Activated CD4-positive, alpha-beta T cell treated with anti-CD3 and anti-CD28 coated beads, Interleukin-2, amount 10 ng/mL, durations not matched to agents 7 days and 5 days (primary cell): ENCODE measurements at regions not wholly inside any gene's neighbourhood (a gene's known extent, or its start where the extent isn't known, plus 50 kb on each side); places are given as distances from the start of the nearest gene placed in this dataset.

Source experiments
- CTCF ChIA-PET: fragments of 350-600 bp; sonication (Branson Sonifier 250); formaldehyde crosslinking; loops from one replicate; lab custom pipeline; 2021; ENCODE audit warnings: antibody characterized with exemption; lab: Charles Lee
- POLR2A ChIA-PET: fragments of 350-600 bp; sonication (Branson Sonifier 250); formaldehyde crosslinking; loops from one replicate; lab custom pipeline; 2021; ENCODE audit warnings: antibody characterized with exemption; lab: Charles Lee
- DNase-seq: peaks from one replicate; pipeline ENCODE4 v3.0.0-alpha.2; 2020
- H3K27ac Mint-ChIP-seq: one replicate; pipeline ENCODE4 v1.8.0; 2021; ENCODE audit warnings: mild to moderate bottlenecking, moderate library complexity, mixed read lengths
- H3K27me3 Mint-ChIP-seq: one replicate; pipeline ENCODE4 v1.8.0; 2021; ENCODE audit warnings: mixed read lengths
- H3K36me3 Mint-ChIP-seq: one replicate; pipeline ENCODE4 v1.8.0; 2021; ENCODE audit warnings: low read depth, mixed read lengths
- H3K4me1 Mint-ChIP-seq: one replicate; pipeline ENCODE4 v1.8.0; 2021; ENCODE audit warnings: mixed read lengths
- H3K4me3 Mint-ChIP-seq: one replicate; pipeline ENCODE4 v1.8.0; 2021; ENCODE audit warnings: mild to moderate bottlenecking, moderate library complexity, mixed read lengths
- H3K9me3 Mint-ChIP-seq: one replicate; pipeline ENCODE4 v1.8.0; 2021; ENCODE audit warnings: mixed read lengths

- CTCF ChIA-PET, result no interaction called here
- peaks cover 10% of the 10 kb centered on the region for H3K36me3 Mint-ChIP-seq
- DNase-seq, result no peak
- no peaks in the 10 kb centered on the region for H3K27me3 Mint-ChIP-seq
- peaks cover 31% of the 10 kb centered on the region for H3K4me1 Mint-ChIP-seq
- no peak overlapping the region for H3K4me3 Mint-ChIP-seq
- peaks cover 13% of the 10 kb centered on the region for H3K9me3 Mint-ChIP-seq
- POLR2A ChIA-PET, result no interaction called here
- no peak overlapping the region for H3K27ac Mint-ChIP-seq
Measured at GRCh38 chr17:17420082-17420481, 56.7 kb upstream of the MED9 start.

DNA sequence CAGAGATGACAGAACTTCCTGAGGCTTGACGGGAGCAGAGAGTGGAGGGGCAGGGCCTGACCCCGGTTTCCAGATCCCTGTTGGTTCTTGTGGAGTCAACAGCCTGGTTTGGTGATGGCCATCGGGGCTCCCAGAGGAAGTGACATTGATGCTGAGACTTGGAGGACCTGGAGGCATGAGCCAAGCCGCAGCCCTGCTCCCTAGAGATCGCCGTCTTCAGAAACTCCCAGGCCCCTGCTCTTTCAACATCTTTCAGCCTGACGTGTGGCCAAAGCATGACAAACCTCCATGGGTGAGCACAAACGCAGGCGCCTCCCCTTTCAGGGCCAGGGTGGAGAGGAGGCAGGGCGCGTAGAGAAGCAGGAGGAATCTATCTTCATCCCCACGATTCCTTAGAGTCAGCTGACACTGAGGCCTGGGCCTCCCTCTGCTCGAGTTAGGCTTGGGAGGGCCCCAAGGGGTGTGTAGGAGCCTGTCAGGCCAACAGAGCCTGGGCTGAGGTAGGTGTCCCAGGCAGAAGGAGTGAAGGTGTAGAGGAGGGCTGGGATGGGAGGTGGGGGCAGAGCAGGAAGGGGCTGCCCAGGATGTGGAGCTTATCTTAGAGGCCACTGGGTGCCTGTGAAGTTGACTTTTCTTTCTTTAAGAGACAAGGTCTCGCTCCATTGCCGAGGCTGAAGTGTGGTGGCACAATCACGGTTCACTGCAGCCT lies 56.1 kb upstream of the MED9 start:
- ChIA-PET CTCF (no interaction called here), POLR2A (no interaction called here)
- no peak overlapping the region for H3K27ac Mint-ChIP-seq

DNA sequence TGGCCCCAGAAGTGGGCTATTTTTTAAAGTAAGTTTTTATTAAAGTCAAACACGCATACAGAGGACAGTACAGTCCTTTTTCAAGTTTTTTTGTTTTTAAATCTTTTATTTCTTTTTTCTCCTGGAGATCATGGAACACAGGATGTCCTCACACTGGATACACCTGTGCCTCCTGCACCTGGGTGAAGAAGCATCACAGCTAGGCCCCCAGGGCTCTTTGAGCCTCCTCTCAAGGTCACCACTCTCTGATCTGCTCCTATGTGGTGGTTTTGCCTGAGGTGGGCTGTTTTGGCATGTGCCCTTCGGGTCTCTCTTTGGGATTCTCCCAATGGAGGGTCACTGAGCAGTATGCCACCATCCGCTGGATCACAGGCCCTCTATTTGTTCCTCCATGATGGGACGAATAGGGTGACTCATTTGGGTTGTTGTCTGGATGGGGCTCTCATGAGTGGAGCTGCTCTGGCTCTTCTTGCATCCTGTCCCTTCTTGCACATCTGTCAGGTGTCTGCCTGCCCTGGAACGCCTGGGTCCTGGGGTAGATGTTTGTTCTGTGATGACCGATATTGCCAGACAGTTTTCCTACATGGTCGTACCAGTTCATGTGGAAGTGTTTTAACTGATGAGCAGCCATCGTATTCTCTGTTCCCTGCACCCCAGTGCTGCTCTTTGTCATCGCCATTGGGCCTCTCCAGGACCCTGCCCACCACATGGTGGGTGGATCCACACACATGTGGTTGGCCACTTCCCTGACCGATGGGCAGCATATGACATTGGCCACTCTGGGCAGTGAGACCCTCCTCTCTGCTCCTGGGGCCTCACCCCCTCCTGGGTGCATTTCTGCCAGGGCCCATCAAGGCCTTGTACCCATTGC lies 55.2 kb upstream of the MED9 start:
- POLR2A ChIA-PET, result no interaction called here
- H3K4me1 Mint-ChIP-seq, result peaks cover 19% of the 10 kb centered on the region
- CTCF ChIA-PET, result no interaction called here
- peaks cover 3% of the 10 kb centered on the region for H3K36me3 Mint-ChIP-seq
- no peak overlapping the region for H3K27ac Mint-ChIP-seq
- peaks cover 7% of the 10 kb centered on the region for H3K9me3 Mint-ChIP-seq
- no peaks in the 10 kb centered on the region for H3K27me3 Mint-ChIP-seq
- DNase-seq, result no peak
- no peak overlapping the region for H3K4me3 Mint-ChIP-seq

More for the DNA sequence above, 56.1 kb upstream of the MED9 start:
- Mint-ChIP-seq H3K36me3 (peaks cover 8% of the 10 kb centered on the region), H3K9me3 (peaks cover 13% of the 10 kb centered on the region), H3K4me1 (peaks cover 27% of the 10 kb centered on the region), H3K4me3 (no peak overlapping the region), H3K27me3 (no peaks in the 10 kb centered on the region)
- DNase-seq, result no peak

GRCh38 chr17:17422217-17422610 lies 54.6 kb upstream of the MED9 start:
- no peak overlapping the region for H3K4me3 Mint-ChIP-seq
- CTCF ChIA-PET, result interaction anchor here (1.0 kb wide), 1 partner anchor 16 kb away, joined by 3 read pairs; no protein-coding TSS in a partner anchor
- no peak for DNase-seq
- H3K36me3 Mint-ChIP-seq, result no peaks in the 10 kb centered on the region
- POLR2A ChIA-PET, result no interaction called here
- no peak overlapping the region for H3K27ac Mint-ChIP-seq
- peaks cover 8% of the 10 kb centered on the region for H3K9me3 Mint-ChIP-seq
- H3K4me1 Mint-ChIP-seq, result peaks cover 12% of the 10 kb centered on the region
- H3K27me3 Mint-ChIP-seq, result no peaks in the 10 kb centered on the region

- Mint-ChIP-seq H3K9me3 (peaks cover 8% of the 10 kb centered on the region), H3K4me3 (no peak overlapping the region), H3K36me3 (no peaks in the 10 kb centered on the region), H3K27ac (no peak overlapping the region), H3K27me3 (no peaks in the 10 kb centered on the region), H3K4me1 (peaks cover 8% of the 10 kb centered on the region)
- ChIA-PET POLR2A (no interaction called here), CTCF (interaction anchor here (1.0 kb wide), 1 partner anchor 16 kb away, joined by 3 read pairs; no protein-coding TSS in a partner anchor)
- DNase-seq, result no peak
Measured at GRCh38 chr17:17422641-17423040, 54.2 kb upstream of the MED9 start.

GRCh38 chr17:17423656-17424055 lies 53.1 kb upstream of the MED9 start:
- ChIA-PET POLR2A (no interaction called here), CTCF (interaction anchor here (1.1 kb wide), 1 partner anchor 11 kb away, joined by 5 read pairs; no protein-coding TSS in a partner anchor)
- Mint-ChIP-seq H3K4me3 (no peak overlapping the region), H3K36me3 (no peaks in the 10 kb centered on the region), H3K27ac (no peak overlapping the region), H3K9me3 (peaks cover 8% of the 10 kb centered on the region), H3K4me1 (peaks cover 4% of the 10 kb centered on the region), H3K27me3 (peaks cover 7% of the 10 kb centered on the region)
- no peak for DNase-seq

GRCh38 chr17:17424552-17424951 lies 52.2 kb upstream of the MED9 start:
- POLR2A ChIA-PET, result no interaction called here
- CTCF ChIA-PET, result interaction anchor here (1.1 kb wide), 1 partner anchor 12 kb away, joined by 5 read pairs; no protein-coding TSS in a partner anchor
- no peak for DNase-seq

DNA sequence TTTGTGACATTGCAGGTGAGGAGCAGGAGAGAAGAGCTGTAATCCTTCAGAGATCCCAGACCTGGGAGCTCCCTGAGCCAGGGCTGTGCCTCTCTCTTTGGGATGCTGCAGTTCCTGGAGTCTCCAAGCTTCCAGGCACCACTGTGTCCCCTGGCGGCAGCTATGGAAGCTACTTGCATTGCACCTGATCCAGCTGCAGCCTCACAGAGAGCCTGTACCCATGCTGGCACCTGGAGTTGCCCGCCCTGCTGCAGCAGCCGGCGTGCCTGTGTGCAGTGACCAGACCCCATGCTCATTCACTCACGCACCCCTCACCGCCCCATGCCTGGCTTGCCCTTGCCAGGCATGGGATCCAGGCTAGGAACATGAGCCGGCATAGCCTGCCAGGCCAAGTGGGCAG lies 51.8 kb upstream of the MED9 start:
- Mint-ChIP-seq H3K4me1 (peaks cover 3% of the 10 kb centered on the region), H3K4me3 (no peak overlapping the region), H3K27me3 (peaks cover 19% of the 10 kb centered on the region), H3K36me3 (no peaks in the 10 kb centered on the region), H3K27ac (no peak overlapping the region), H3K9me3 (peaks cover 11% of the 10 kb centered on the region)
- ChIA-PET POLR2A (no interaction called here), CTCF (no interaction called here)
- no peak for DNase-seq

More at GRCh38 chr17:17424552-17424951, 52.2 kb upstream of the MED9 start:
- Mint-ChIP-seq H3K36me3 (no peaks in the 10 kb centered on the region), H3K9me3 (peaks cover 8% of the 10 kb centered on the region), H3K4me3 (no peak overlapping the region), H3K4me1 (peaks cover 3% of the 10 kb centered on the region), H3K27me3 (peaks cover 14% of the 10 kb centered on the region), H3K27ac (no peak overlapping the region)

- H3K4me3 Mint-ChIP-seq, result no peak overlapping the region
- ChIA-PET POLR2A (no interaction called here), CTCF (no interaction called here)
- peaks cover 3% of the 10 kb centered on the region for H3K4me1 Mint-ChIP-seq
- DNase-seq, result no peak
- H3K27ac Mint-ChIP-seq, result no peak overlapping the region
- no peaks in the 10 kb centered on the region for H3K36me3 Mint-ChIP-seq
- H3K27me3 Mint-ChIP-seq, result peaks cover 19% of the 10 kb centered on the region
- peaks cover 11% of the 10 kb centered on the region for H3K9me3 Mint-ChIP-seq
Measured at GRCh38 chr17:17425591-17425990, 51.2 kb upstream of the MED9 start.

GRCh38 chr17:17426184-17426583 lies 50.6 kb upstream of the MED9 start:
- Mint-ChIP-seq H3K27me3 (peaks cover 19% of the 10 kb centered on the region), H3K4me1 (peaks cover 3% of the 10 kb centered on the region), H3K9me3 (peaks cover 11% of the 10 kb centered on the region), H3K27ac (no peak overlapping the region), H3K36me3 (no peaks in the 10 kb centered on the region), H3K4me3 (no peak overlapping the region)
- no peak for DNase-seq
- POLR2A ChIA-PET, result no interaction called here
- CTCF ChIA-PET, result interaction anchor here (0.6 to 1.2 kb wide), 3 partner anchors 23 to 312 kb away, joined by 3 to 4 read pairs (median 3); no protein-coding TSS in a partner anchor
